ENCODE measurements at regions not wholly inside any gene's neighbourhood (a gene's known extent, or its start where the extent isn't known, plus 50 kb on each side); places are given as distances from the start of the nearest gene placed in this dataset.

DNA sequence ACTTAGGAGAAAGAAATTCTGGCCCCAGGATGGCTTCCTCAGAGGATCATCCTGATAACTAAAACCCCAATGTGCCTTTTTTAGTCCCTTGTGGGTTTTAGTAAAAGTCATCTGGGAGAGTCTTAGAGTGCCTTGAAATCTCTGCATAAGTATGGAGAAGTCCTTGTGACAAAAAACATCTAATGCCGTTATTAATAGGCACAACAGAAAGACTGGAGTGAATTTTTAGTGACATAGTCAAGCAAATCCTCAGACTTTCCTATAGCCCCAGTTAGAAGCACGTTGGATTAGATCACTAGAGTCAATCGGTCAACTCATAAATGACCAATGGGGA is 108.2 kb upstream of the MPDZ start:
- Mint-ChIP-seq H3K27ac (no peak overlapping the region), H3K4me1 (no peaks in the 10 kb centered on the region), H3K4me3 (no peak overlapping the region), H3K27me3 (no peaks in the 10 kb centered on the region), H3K36me3 (ENCODE audit: low read depth) (no peaks in the 10 kb centered on the region), H3K9me3 (peaks cover 26% of the 10 kb centered on the region)
- no peak for ATAC-seq (replicated peaks)

DNA sequence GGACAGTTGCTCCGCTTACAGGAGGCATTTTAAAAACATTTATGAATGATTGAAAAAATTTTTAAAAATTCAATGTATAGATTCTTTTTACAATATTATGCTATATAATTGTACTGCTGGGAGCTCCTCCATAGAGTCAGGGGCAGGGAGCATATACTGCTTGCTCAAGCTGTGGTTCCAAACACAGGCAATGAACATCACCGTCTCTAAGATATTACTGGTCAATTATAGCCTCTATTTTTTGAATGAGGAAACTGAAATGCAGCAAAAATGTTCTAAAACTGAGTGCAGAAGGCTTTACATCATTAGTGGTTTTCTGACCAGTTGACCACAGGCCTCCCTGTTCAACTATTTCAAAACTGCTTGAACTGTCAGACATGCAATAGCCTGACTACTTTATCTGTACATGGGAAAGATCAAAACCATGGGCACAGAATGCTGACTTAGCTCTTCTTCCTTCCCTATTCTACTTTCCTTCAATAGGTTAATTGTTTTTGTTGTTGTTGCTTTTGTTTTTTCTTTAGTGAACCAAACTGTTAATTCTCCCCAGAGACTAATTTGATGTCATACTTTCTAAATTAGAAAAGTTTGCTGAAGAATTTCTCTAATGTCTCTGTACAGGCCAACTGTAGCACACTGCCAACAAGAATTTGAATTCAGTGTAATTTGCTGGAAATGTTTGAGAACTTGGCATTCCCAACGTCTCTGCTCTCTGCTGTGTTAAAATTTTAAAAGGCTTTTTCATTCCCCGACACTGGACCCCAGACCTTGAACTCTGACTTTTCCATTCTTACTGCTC is 107.6 kb upstream of the MPDZ start:
- no peaks in the 10 kb centered on the region for H3K27me3 Mint-ChIP-seq
- no peaks in the 10 kb centered on the region for H3K4me1 Mint-ChIP-seq
- no peak for ATAC-seq (replicated peaks)
- H3K9me3 Mint-ChIP-seq, result peaks cover 26% of the 10 kb centered on the region
- H3K4me3 Mint-ChIP-seq, result no peak overlapping the region
- no peak overlapping the region for H3K27ac Mint-ChIP-seq
- no peaks in the 10 kb centered on the region for H3K36me3 Mint-ChIP-seq (ENCODE audit: low read depth)

DNA sequence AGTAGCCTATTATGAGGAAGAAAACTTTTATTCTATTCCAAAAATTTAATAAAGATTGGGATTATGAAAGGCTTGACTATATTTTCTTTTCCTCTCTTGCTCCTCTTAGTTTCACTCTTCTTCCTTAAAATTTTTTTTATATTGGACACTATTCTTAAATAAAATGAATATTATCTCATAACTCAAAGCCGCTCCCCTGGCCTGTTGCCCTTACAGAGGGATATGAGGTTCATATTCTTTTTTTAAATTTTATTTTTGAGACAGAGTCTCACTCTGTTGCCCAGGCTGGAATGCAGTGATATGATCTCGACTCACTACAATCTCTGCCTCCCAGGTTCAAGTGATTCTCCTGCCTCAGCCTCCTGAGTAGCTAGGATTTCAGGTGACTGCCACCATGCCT is 106.8 kb upstream of the MPDZ start:
- H3K27me3 Mint-ChIP-seq, result no peaks in the 10 kb centered on the region
- H3K4me1 Mint-ChIP-seq, result no peaks in the 10 kb centered on the region
- H3K27ac Mint-ChIP-seq, result no peak overlapping the region
- H3K4me3 Mint-ChIP-seq, result no peak overlapping the region
- peaks cover 21% of the 10 kb centered on the region for H3K9me3 Mint-ChIP-seq
- H3K36me3 Mint-ChIP-seq (ENCODE audit: low read depth), result no peaks in the 10 kb centered on the region
- ATAC-seq (replicated peaks), result no peak

DNA sequence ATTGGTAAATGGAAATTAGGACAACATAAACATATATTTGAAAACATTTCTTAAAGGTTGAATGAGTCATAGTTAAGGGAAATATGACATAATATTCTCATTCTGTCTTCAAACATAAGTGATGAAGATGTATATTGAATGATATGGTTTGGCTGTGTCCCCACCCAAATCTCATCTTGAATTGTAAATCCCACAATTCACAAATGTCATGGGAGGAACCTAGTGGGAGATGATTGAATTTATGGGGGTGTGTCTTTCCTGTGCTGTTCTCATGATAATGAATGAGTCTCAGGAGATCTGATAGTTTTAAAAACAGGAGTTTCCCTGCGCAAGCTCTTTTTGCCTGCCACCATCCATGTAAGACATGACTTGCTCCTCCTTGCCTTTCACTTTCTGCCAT is 104.4 kb upstream of the MPDZ start:
- no peaks in the 10 kb centered on the region for H3K4me1 Mint-ChIP-seq
- ATAC-seq (replicated peaks), result no peak
- H3K4me3 Mint-ChIP-seq, result no peak overlapping the region
- no peaks in the 10 kb centered on the region for H3K27me3 Mint-ChIP-seq
- H3K36me3 Mint-ChIP-seq (ENCODE audit: low read depth), result no peaks in the 10 kb centered on the region
- H3K27ac Mint-ChIP-seq, result no peak overlapping the region
- H3K9me3 Mint-ChIP-seq, result peaks cover 13% of the 10 kb centered on the region

DNA sequence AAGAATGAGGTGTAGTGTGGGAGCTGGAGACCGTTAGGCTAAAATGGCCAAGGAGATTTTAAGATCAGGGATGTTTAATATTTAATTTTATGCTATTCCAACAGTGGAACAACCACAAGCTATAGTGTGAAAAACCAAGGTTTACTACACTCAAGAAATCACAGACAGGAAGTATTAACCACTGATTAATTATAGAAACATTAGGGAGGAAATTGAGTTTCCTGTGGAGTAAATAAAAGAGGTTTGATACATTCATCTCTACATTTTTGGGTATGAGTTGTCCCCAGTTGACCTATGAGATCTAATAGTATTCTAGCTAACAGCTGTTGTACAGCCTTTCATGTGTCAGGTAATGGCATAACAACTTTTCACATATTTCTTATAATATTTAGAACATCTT is 103.7 kb upstream of the MPDZ start:
- Mint-ChIP-seq H3K9me3 (peaks cover 13% of the 10 kb centered on the region), H3K4me3 (no peak overlapping the region), H3K27me3 (no peaks in the 10 kb centered on the region), H3K27ac (no peak overlapping the region), H3K4me1 (no peaks in the 10 kb centered on the region), H3K36me3 (ENCODE audit: low read depth) (no peaks in the 10 kb centered on the region)
- no peak for ATAC-seq (replicated peaks)

DNA sequence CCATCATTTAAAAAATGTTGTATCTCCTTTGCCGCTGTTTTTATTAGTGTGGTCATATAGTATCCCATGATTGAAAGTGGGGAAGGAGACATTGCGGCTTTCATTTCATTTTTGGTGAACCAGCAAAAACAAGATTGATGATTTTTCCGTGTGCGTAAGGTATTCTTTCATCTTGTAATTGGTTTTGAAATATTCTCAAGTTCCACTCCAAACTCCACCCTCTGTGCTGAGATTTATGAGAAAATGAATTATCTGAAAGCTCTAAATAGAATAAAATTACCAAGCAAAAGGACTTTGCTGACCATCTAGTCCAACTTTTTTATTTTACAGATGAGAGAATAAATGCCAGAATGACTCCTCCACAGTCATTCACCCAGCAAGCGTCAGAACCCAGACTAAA is 103.1 kb upstream of the MPDZ start:
- no peak for ATAC-seq (replicated peaks)
- H3K4me1 Mint-ChIP-seq, result no peaks in the 10 kb centered on the region
- H3K36me3 Mint-ChIP-seq (ENCODE audit: low read depth), result no peaks in the 10 kb centered on the region
- no peak overlapping the region for H3K4me3 Mint-ChIP-seq
- H3K27ac Mint-ChIP-seq, result no peak overlapping the region
- no peaks in the 10 kb centered on the region for H3K27me3 Mint-ChIP-seq
- peaks cover 13% of the 10 kb centered on the region for H3K9me3 Mint-ChIP-seq

DNA sequence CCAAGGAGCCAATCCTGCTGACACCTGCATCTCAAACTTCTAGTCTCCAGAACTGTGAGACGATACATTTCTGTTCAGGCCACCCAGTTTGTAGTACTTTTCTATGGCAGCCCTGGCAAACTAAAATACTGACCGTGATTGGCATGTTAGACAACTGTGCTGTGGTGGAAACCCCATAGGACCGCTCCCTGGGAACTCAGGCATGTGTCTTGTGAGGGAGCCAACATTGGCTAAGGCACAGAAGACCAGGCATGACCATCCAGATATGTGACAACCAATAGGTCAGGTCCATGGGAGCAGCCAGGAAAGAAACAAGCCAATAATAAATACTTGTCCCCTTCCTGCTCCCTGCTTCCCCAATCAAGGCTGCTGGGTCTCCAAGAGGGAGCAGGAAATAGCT is 101.4 kb upstream of the MPDZ start:
- no peak for ATAC-seq (replicated peaks)

DNA sequence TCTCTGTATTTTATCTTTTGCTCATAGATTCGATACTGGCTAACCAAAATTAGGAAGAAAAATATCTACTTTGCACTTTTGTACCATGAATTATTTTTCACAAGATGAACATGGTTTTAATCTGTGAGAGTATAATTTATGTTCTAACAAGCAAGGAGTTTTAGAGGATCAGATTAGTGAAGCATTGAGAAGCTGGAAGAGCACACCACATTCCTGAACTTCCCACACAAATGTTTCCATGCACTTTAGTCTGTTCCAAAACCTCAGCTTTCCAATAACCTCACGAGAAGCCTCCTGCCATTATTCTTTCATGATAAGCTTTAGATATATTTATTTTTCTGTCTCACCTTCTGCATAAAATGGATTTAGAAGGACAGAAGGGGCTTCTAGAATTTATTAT is 98.7 kb upstream of the MPDZ start:
- Mint-ChIP-seq H3K27me3 (no peaks in the 10 kb centered on the region), H3K36me3 (ENCODE audit: low read depth) (no peaks in the 10 kb centered on the region), H3K4me1 (no peaks in the 10 kb centered on the region), H3K4me3 (no peak overlapping the region), H3K27ac (no peak overlapping the region), H3K9me3 (peaks cover 8% of the 10 kb centered on the region)
- ATAC-seq (replicated peaks), result no peak

More for the DNA sequence above, 101.4 kb upstream of the MPDZ start:
- H3K4me3 Mint-ChIP-seq, result no peak overlapping the region
- H3K4me1 Mint-ChIP-seq, result no peaks in the 10 kb centered on the region
- no peaks in the 10 kb centered on the region for H3K36me3 Mint-ChIP-seq (ENCODE audit: low read depth)
- no peak overlapping the region for H3K27ac Mint-ChIP-seq
- no peaks in the 10 kb centered on the region for H3K27me3 Mint-ChIP-seq
- H3K9me3 Mint-ChIP-seq, result peaks cover 10% of the 10 kb centered on the region

DNA sequence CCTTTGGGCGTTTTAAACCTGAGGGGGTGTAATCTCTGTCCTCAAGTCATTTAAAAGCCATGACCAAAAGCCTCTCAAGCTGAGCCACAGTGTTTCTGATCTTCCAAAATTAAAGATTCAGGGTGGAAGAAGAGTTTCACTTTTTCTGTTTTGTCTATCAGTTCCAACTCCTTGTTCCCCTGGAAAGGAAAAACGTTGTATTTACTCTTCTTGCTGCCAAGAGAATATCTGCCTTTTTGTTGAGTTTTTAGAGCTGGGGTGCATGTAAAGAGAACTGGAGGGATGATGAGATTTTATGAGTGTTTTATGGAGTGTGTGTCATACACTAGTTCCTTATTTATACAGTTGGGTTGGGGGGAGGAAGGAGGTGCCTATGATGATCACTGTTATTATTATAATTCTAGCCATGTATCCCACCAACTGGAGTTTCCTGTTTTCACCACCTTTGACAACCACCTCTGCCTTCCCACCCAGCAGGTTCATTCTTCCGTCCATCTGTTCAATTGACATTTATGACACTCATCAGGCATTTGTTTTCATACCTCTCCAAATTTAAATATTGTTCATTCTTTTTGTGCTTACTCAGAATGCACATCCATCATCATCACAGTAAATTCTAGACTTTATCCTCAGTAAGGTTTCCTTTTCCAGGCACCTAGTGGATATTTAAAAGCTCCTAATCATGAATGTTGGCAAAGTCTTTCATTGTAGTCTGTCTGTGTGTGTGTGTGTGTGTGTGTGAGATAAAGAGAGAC is 97.9 kb upstream of the MPDZ start:
- Mint-ChIP-seq H3K4me1 (no peaks in the 10 kb centered on the region), H3K27ac (no peak overlapping the region), H3K36me3 (ENCODE audit: low read depth) (no peaks in the 10 kb centered on the region), H3K27me3 (no peaks in the 10 kb centered on the region), H3K9me3 (peaks cover 8% of the 10 kb centered on the region), H3K4me3 (no peak overlapping the region)
- no peak for ATAC-seq (replicated peaks)

DNA sequence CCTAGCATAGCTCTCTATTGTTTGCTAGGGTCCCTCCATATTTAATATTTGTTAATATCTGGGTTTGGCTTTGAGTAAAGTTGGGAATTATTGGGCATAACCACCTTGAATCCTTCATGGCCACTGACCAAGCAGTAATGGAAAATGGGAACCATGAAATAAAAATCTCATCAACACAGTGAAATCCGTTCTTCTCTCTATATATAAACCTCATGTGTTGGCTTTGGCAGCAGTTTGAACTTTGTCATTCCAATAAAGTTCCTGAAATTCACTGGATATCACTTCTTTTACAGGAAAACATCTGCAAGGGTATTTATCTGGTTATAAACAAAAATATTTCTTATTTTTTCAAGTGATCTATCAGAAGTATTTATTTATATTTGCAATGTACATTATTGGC is 93.0 kb upstream of the MPDZ start:
- Mint-ChIP-seq H3K9me3 (peaks cover 4% of the 10 kb centered on the region), H3K27me3 (no peaks in the 10 kb centered on the region), H3K27ac (no peak overlapping the region), H3K4me1 (no peaks in the 10 kb centered on the region), H3K4me3 (no peak overlapping the region), H3K36me3 (ENCODE audit: low read depth) (no peaks in the 10 kb centered on the region)
- ATAC-seq (replicated peaks), result no peak

DNA sequence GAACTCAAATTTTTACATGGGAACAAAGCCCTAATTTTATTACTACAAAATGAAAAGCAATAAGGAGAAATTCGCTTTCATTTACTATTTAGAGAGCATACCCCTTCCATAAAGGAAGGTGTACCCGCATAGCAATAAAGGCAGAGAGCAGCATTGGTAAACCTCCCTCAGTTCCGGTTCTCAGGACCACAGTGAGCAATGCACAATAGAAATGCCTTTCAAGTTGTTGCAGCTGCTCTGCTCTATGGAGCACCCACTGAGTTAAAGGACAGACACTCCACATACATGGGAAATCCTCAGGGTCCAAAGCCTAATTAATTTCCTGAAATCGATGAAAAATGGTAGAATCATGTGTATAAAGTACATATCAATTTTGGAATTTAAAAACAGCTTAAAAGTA is 89.9 kb upstream of the MPDZ start:
- Mint-ChIP-seq H3K36me3 (ENCODE audit: low read depth) (no peaks in the 10 kb centered on the region), H3K4me3 (no peak overlapping the region), H3K9me3 (no peaks in the 10 kb centered on the region), H3K27ac (no peak overlapping the region), H3K27me3 (no peaks in the 10 kb centered on the region), H3K4me1 (no peaks in the 10 kb centered on the region)
- ATAC-seq (replicated peaks), result no peak

DNA sequence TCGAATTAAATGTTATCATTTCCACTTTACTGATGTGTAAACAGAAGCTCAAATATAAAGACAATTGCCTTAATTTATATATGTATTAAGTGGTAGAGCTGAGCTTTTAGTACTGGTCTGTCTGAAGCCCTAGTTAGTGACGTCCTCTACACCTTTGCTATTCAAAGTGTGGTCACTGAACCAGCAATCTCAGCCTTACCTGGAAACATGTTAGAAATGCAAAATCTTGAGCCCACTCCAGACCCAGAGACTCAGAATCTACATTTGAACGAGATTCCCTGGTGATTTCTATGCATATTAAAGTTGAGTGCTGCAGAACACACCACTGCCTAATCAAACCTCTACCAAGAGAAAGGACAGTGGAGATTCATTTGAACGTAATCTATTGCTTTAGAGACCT is 88.3 kb upstream of the MPDZ start:
- Mint-ChIP-seq H3K4me3 (no peak overlapping the region), H3K27me3 (no peaks in the 10 kb centered on the region), H3K4me1 (no peaks in the 10 kb centered on the region), H3K9me3 (no peaks in the 10 kb centered on the region), H3K27ac (no peak overlapping the region), H3K36me3 (ENCODE audit: low read depth) (no peaks in the 10 kb centered on the region)
- ATAC-seq (replicated peaks), result no peak

DNA sequence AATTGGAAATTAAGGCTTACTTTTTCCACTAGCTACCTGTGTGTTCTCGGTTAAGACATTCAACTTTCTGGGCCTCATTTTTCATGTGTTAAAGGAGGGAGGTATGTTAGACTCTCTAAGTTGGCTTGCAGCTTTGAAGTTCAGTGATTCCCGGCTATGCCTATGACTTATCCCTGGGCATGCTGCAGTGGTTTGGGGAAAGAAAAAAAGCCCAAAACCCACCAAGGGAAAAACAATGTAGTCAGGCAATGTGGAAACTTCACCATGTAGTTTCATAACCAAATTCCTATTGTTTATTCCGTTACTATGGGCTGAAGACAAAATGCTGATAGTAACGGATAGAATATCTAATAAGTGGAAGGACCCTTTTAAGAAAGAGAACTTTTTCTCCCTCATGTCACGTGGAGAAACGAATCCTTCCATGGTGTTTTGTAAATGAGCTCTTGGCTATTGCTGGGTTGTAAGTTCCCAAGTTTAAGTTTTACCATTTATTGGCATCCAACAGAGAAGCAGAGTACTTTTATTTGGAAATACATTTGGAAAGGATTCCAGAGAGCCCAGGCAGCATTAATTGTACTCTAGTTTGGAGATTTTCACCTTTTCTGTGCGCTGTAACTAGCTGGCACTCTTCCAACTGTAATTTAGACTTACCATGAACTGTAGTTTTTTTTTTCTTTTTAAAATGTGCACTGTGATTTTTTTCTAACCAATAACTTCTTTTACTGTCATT is 84.9 kb upstream of the MPDZ start:
- no peaks in the 10 kb centered on the region for H3K27me3 Mint-ChIP-seq
- H3K4me3 Mint-ChIP-seq, result no peak overlapping the region
- no peaks in the 10 kb centered on the region for H3K4me1 Mint-ChIP-seq
- ATAC-seq (replicated peaks), result no peak
- H3K36me3 Mint-ChIP-seq (ENCODE audit: low read depth), result no peaks in the 10 kb centered on the region
- no peak overlapping the region for H3K27ac Mint-ChIP-seq
- no peaks in the 10 kb centered on the region for H3K9me3 Mint-ChIP-seq

DNA sequence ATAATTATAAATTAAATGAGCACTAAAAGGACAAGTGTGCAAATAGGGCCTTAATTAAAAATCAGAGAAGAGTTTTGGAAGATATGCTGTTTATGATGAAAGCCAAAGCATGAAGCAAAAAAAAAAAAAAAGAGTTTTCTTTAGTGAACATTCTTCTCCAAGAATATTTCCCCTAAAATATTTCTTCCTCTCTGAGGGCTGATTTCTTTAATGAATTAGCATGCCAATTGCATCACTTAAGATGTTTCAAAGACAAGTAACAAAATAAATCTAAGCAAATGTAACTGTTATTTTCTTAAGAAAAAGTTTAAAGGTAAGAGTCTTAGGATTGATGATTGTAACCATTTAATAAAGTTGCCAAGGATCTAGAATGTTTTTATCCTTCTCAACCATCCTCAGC is 81.6 kb upstream of the MPDZ start:
- no peaks in the 10 kb centered on the region for H3K36me3 Mint-ChIP-seq (ENCODE audit: low read depth)
- no peaks in the 10 kb centered on the region for H3K27me3 Mint-ChIP-seq
- no peaks in the 10 kb centered on the region for H3K4me1 Mint-ChIP-seq
- no peak for ATAC-seq (replicated peaks)
- H3K27ac Mint-ChIP-seq, result no peak overlapping the region
- H3K9me3 Mint-ChIP-seq, result no peaks in the 10 kb centered on the region
- H3K4me3 Mint-ChIP-seq, result no peak overlapping the region

DNA sequence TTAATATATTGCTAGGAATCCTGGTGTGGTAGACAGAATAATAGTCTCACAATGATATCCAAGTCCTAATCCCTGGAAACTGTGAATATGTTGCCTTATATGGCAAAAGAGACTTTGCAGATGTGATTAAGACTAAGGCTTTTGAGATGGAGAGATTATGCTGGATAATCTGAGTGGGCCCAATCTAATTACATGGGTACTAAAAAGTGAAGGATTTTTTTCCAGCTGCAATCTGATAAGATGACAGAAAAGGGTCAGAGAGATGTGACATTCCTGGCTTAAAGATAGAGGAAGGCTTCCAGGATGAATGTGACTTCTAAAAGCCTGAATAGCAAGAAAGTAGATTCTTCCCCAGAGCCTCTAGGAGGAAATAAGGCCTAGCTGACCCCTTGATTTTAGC is 80.7 kb upstream of the MPDZ start:
- H3K4me3 Mint-ChIP-seq, result no peak overlapping the region
- H3K36me3 Mint-ChIP-seq (ENCODE audit: low read depth), result no peaks in the 10 kb centered on the region
- no peak for ATAC-seq (replicated peaks)
- no peaks in the 10 kb centered on the region for H3K27me3 Mint-ChIP-seq
- no peaks in the 10 kb centered on the region for H3K4me1 Mint-ChIP-seq
- H3K9me3 Mint-ChIP-seq, result no peaks in the 10 kb centered on the region
- H3K27ac Mint-ChIP-seq, result no peak overlapping the region

All from activated T-helper 17 cell treated with anti-CD3 and anti-CD28 coated beads, Interleukin-2, amount 50 U/mL, for 72 hours (primary cell).